ENCODE measurements at regions not wholly inside any gene's neighbourhood (a gene's known extent, or its start where the extent isn't known, plus 50 kb on each side); places are given as distances from the start of the nearest gene placed in this dataset.

- H3K27me3 ChIP-seq = no peaks in the 10 kb centered on the region
- TF ChIP-seq EP300 (IDR thresholded peaks at IDR 0.05) (no peak), POLR2A (IDR thresholded peaks at IDR 0.05) (no peak), CTCF (IDR thresholded peaks at IDR 0.05) (no peak)
- H3K4me3 ChIP-seq = no peak overlapping the region
- H3K4me1 ChIP-seq = no peaks in the 10 kb centered on the region
- no peak for DNase-seq (ENCODE audit: low spot score in 2 of 2)
- 42 to 49% methylated on average over 1 of the region's 1 CpG for WGBS, 2 donors
- H3K27ac ChIP-seq = no peak overlapping the region
- peaks cover 0 to 15% (median 0%) of the 10 kb centered on the region in 4 donors for H3K9me3 ChIP-seq
- no peaks in the 10 kb centered on the region for H3K36me3 ChIP-seq
These were observed 458.4 kb downstream of the TBC1D32 start for GRCh38 chr6:120875900-120876299.

GRCh38 chr6:120874422-120874821 lies 459.9 kb downstream of the TBC1D32 start:
- 91 to 92% methylated on average over 5 to 6 of the region's 6 CpGs for WGBS, 2 donors
- no peaks in the 10 kb centered on the region for H3K36me3 ChIP-seq
- no peaks in the 10 kb centered on the region for H3K27me3 ChIP-seq
- TF ChIP-seq CTCF (IDR thresholded peaks at IDR 0.05) (no peak), EP300 (IDR thresholded peaks at IDR 0.05) (no peak), POLR2A (IDR thresholded peaks at IDR 0.05) (no peak)
- H3K9me3 ChIP-seq = peaks cover 0 to 15% (median 1%) of the 10 kb centered on the region in 4 donors
- H3K27ac ChIP-seq = no peak overlapping the region
- no peak overlapping the region for H3K4me3 ChIP-seq
- DNase-seq (ENCODE audit: low spot score in 2 of 2) = no peak
- no peaks in the 10 kb centered on the region for H3K4me1 ChIP-seq

GRCh38 chr6:120873125-120873865 lies 461.0 kb downstream of the TBC1D32 start:
- no peak for TF ChIP-seq POLR2A (IDR thresholded peaks at IDR 0.05)
- TF ChIP-seq CTCF (IDR thresholded peaks at IDR 0.05) = no peak
- TF ChIP-seq EP300 (IDR thresholded peaks at IDR 0.05) = no peak
- 83 to 97% methylated on average over 4 of the region's 7 CpGs for WGBS, 2 donors
- Histone ChIP-seq H3K36me3 (no peaks in the 10 kb centered on the region), H3K27ac (no peak overlapping the region), H3K4me1 (no peaks in the 10 kb centered on the region), H3K27me3 (no peaks in the 10 kb centered on the region), H3K4me3 (no peak overlapping the region), H3K9me3 (peaks cover 0 to 15% (median 1%) of the 10 kb centered on the region in 4 donors)
- DNase-seq (ENCODE audit: low spot score in 2 of 2) = no peak

- Histone ChIP-seq H3K27me3 (no peaks in the 10 kb centered on the region), H3K4me3 (no peak overlapping the region), H3K9me3 (peaks cover 0 to 15% (median 1%) of the 10 kb centered on the region in 4 donors), H3K27ac (no peak overlapping the region), H3K36me3 (no peaks in the 10 kb centered on the region), H3K4me1 (no peaks in the 10 kb centered on the region)
- no peak for TF ChIP-seq POLR2A (IDR thresholded peaks at IDR 0.05)
- no peak for TF ChIP-seq CTCF (IDR thresholded peaks at IDR 0.05)
- no peak for TF ChIP-seq EP300 (IDR thresholded peaks at IDR 0.05)
- DNase-seq (ENCODE audit: low spot score in 2 of 2) = no peak
- WGBS, 2 donors = 90 to 92% methylated on average over 10 of the region's 10 CpGs
These were observed 462.1 kb downstream of the TBC1D32 start for GRCh38 chr6:120872262-120872578.

GRCh38 chr6:120871416-120872261 lies 462.6 kb downstream of the TBC1D32 start:
- TF ChIP-seq POLR2A (IDR thresholded peaks at IDR 0.05) (no peak), EP300 (IDR thresholded peaks at IDR 0.05) (no peak), CTCF (IDR thresholded peaks at IDR 0.05) (no peak)
- WGBS, 2 donors = 81 to 82% methylated on average over 15 to 23 of the region's 23 CpGs
- Histone ChIP-seq H3K4me1 (no peaks in the 10 kb centered on the region), H3K27ac (no peak overlapping the region), H3K36me3 (no peaks in the 10 kb centered on the region), H3K4me3 (no peak overlapping the region), H3K9me3 (peaks cover 0 to 15% (median 1%) of the 10 kb centered on the region in 4 donors), H3K27me3 (no peaks in the 10 kb centered on the region)
- no peak for DNase-seq (ENCODE audit: low spot score in 2 of 2)

All from tibial nerve (tissue), 4 donors.